Fibroblast of lung (primary cell): ENCODE measurements at regions not wholly inside any gene's neighbourhood (a gene's known extent, or its start where the extent isn't known, plus 50 kb on each side); places are given as distances from the start of the nearest gene placed in this dataset.

Experiments
- DNase-seq, 2 donors: peaks; one replicate each; pipeline versions ENCODE4 v3.0.0 to v3.0.0-alpha.2; 2010; ENCODE audit warnings: low read depth in 2 of 2
- H2AFZ ChIP-seq: 2 replicates; pipeline ENCODE4 v1.5.1; 2012; ENCODE audit warnings: low read length, control low read depth, inconsistent platforms
- H3K27ac ChIP-seq: 2 replicates; pipeline ENCODE4 v1.5.1; 2011; ENCODE audit warnings: low read length, control low read depth; ENCODE audit not compliant: insufficient read depth
- H3K27me3 ChIP-seq: 2 replicates; pipeline ENCODE4 v1.5.1; 2011; ENCODE audit warnings: mild to moderate bottlenecking, low read length; ENCODE audit not compliant: control insufficient read depth, insufficient read depth
- H3K36me3 ChIP-seq: 2 replicates; pipeline ENCODE4 v1.5.1; 2011; ENCODE audit warnings: low read length; ENCODE audit not compliant: control insufficient read depth, insufficient read depth
- H3K4me1 ChIP-seq: 2 replicates; pipeline ENCODE4 v1.5.1; 2011; ENCODE audit warnings: low read length; ENCODE audit not compliant: control insufficient read depth, insufficient read depth; ENCODE audit errors: extremely low read depth
- H3K4me2 ChIP-seq: 2 replicates; pipeline ENCODE4 v1.5.1; 2011; ENCODE audit warnings: low read length, control low read depth; ENCODE audit not compliant: insufficient read depth; ENCODE audit errors: extremely low read depth
- H3K4me3 ChIP-seq, 4 experiments: fragments of 200-600 bp in 1 of 4; sonication (generic) in 1 of 4; replicated peaks in 1 of 4; 2 replicates each; pipeline ENCODE4 v1.5.1; 2011 to 2016; ENCODE audit warnings: low read length in 4 of 4, low read depth in 3 of 4, mild to moderate bottlenecking in 3 of 4, control low read depth in 2 of 4, inconsistent platforms in 1 of 4, mixed read lengths in 1 of 4; ENCODE audit not compliant: insufficient read depth in 1 of 4; ENCODE audit errors: control extremely low read depth in 1 of 4
- H3K79me2 ChIP-seq: 2 replicates; pipeline ENCODE4 v1.5.1; 2012; ENCODE audit warnings: mild to moderate bottlenecking, low read length, inconsistent platforms; ENCODE audit not compliant: control insufficient read depth, insufficient read depth
- H3K9ac ChIP-seq: 2 replicates; pipeline ENCODE4 v1.5.1; 2011; ENCODE audit warnings: mild to moderate bottlenecking, low read length, control low read depth; ENCODE audit not compliant: insufficient read depth
- H3K9me3 ChIP-seq: 2 replicates; pipeline ENCODE4 v1.5.1; 2012; ENCODE audit warnings: low read depth, low read length; ENCODE audit not compliant: control insufficient read depth, insufficient read depth
- H4K20me1 ChIP-seq: 2 replicates; pipeline ENCODE4 v1.5.1; 2011; ENCODE audit warnings: low read length; ENCODE audit not compliant: control insufficient read depth, insufficient read depth; ENCODE audit errors: extremely low read depth
- CTCF ChIP-seq, 2 donors: IDR thresholded peaks in 1 of 2; conservative IDR thresholded peaks in 1 of 2; 1 replicate in 1 of 2; 2 replicates in 1 of 2; pipeline ENCODE4 v1.5.1; 2011 to 2012; ENCODE audit warnings: low read length in 2 of 2, control low read depth in 1 of 2, inconsistent platforms in 1 of 2, low read depth in 1 of 2, mild to moderate bottlenecking in 1 of 2
- EZH2 ChIP-seq: IDR thresholded peaks from 2 replicates; pipeline ENCODE4 v1.5.1; 2012; ENCODE audit warnings: low read length, control low read depth, mild to moderate bottlenecking; ENCODE audit errors: missing control alignments

GRCh38 chr11:29900382-29900781, 116.4 kb downstream of the KCNA4 start:
- no peaks in the 10 kb centered on the region for H3K9me3 ChIP-seq

GRCh38 chr11:29879560-29879959, 137.3 kb downstream of the KCNA4 start:
- Histone ChIP-seq H4K20me1 (no peaks in the 10 kb centered on the region), H3K9ac (no peak overlapping the region), H3K9me3 (no peaks in the 10 kb centered on the region), H3K27me3 (no peaks in the 10 kb centered on the region), H3K4me2 (no peak overlapping the region), H3K79me2 (no peaks in the 10 kb centered on the region), H2AFZ (no peak overlapping the region), H3K4me1 (no peaks in the 10 kb centered on the region), H3K27ac (no peak overlapping the region), H3K36me3 (no peaks in the 10 kb centered on the region), H3K4me3 (no peak overlapping the region)
- TF ChIP-seq EZH2 (no peak), CTCF (conservative IDR thresholded peaks at IDR 0.05 in 1 of 2, IDR thresholded peaks at IDR 0.05 in 1 of 2; ENCODE audit: low read depth in 1 of 2, low read length in 2 of 2) (no peak)
- DNase-seq = no peak

More at GRCh38 chr11:29900382-29900781, 116.4 kb downstream of the KCNA4 start:
- H3K27me3 ChIP-seq = no peaks in the 10 kb centered on the region
- DNase-seq = no peak
- H2AFZ ChIP-seq = no peak overlapping the region
- no peaks in the 10 kb centered on the region for H3K36me3 ChIP-seq
- no peak overlapping the region for H3K4me3 ChIP-seq
- no peak overlapping the region for H3K4me2 ChIP-seq
- TF ChIP-seq CTCF (conservative IDR thresholded peaks at IDR 0.05 in 1 of 2, IDR thresholded peaks at IDR 0.05 in 1 of 2; ENCODE audit: low read depth in 1 of 2, low read length in 2 of 2) (no peak), EZH2 (no peak)
- no peaks in the 10 kb centered on the region for H4K20me1 ChIP-seq
- H3K4me1 ChIP-seq = no peaks in the 10 kb centered on the region
- no peak overlapping the region for H3K9ac ChIP-seq
- no peaks in the 10 kb centered on the region for H3K79me2 ChIP-seq
- no peak overlapping the region for H3K27ac ChIP-seq

- Histone ChIP-seq H3K27me3 (no peaks in the 10 kb centered on the region), H2AFZ (no peak overlapping the region), H3K9ac (no peak overlapping the region), H3K27ac (no peak overlapping the region), H3K4me2 (no peak overlapping the region), H3K36me3 (no peaks in the 10 kb centered on the region), H3K9me3 (no peaks in the 10 kb centered on the region), H3K4me3 (no peak overlapping the region), H3K4me1 (no peaks in the 10 kb centered on the region), H4K20me1 (no peaks in the 10 kb centered on the region), H3K79me2 (no peaks in the 10 kb centered on the region)
- no peak for DNase-seq
- TF ChIP-seq CTCF (conservative IDR thresholded peaks at IDR 0.05 in 1 of 2, IDR thresholded peaks at IDR 0.05 in 1 of 2; ENCODE audit: low read depth in 1 of 2, low read length in 2 of 2) = no peak
- TF ChIP-seq EZH2 = no peak
Measured at GRCh38 chr11:29876192-29876591, 140.6 kb downstream of the KCNA4 start.
